ENCODE measurements at regions not wholly inside any gene's neighbourhood (a gene's known extent, or its start where the extent isn't known, plus 50 kb on each side); places are given as distances from the start of the nearest gene placed in this dataset.

DNA sequence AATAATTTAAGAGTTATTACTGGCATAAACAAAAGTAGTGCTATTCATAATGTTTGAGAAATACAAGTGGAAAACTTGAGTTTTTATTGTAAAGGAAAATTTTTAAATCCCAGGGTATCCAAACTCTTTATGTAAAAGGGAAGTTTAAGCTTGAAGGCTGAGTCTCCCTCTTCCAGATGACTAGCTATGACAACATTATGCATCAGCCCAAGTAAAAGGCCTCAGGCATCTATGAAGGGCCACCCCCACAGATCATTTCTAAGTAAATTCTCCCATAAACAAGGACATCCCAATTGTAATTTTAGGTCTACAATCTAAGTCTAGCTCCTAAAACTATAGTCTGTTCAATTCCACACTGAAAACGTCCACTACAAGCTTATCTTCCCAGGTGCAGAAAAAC, 166.2 kb upstream of the STEAP1 start:
- TF ChIP-seq, protein P1, sequence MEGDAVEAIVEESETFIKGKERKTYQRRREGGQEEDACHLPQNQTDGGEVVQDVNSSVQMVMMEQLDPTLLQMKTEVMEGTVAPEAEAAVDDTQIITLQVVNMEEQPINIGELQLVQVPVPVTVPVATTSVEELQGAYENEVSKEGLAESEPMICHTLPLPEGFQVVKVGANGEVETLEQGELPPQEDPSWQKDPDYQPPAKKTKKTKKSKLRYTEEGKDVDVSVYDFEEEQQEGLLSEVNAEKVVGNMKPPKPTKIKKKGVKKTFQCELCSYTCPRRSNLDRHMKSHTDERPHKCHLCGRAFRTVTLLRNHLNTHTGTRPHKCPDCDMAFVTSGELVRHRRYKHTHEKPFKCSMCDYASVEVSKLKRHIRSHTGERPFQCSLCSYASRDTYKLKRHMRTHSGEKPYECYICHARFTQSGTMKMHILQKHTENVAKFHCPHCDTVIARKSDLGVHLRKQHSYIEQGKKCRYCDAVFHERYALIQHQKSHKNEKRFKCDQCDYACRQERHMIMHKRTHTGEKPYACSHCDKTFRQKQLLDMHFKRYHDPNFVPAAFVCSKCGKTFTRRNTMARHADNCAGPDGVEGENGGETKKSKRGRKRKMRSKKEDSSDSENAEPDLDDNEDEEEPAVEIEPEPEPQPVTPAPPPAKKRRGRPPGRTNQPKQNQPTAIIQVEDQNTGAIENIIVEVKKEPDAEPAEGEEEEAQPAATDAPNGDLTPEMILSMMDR (IDR thresholded peaks at IDR 0.05) = no peak
- TF ChIP-seq POLR2A (IDR thresholded peaks at IDR 0.05) = no peak

Measured in prostate gland (tissue), 2 donors.